Nucleus accumbens (tissue), 56 donors: ENCODE measurements at regions not wholly inside any gene's neighbourhood (a gene's known extent, or its start where the extent isn't known, plus 50 kb on each side); places are given as distances from the start of the nearest gene placed in this dataset.

ENCODE experiments used
- DNase-seq, 56 donors: peaks; one replicate each; lab custom pipeline; 2025; lab: John Stamatoyannopoulos, UW

- no peak for DNase-seq
Observed at GRCh38 chr5:71862507-71863060, 143.5 kb downstream of the CARTPT start.

DNA sequence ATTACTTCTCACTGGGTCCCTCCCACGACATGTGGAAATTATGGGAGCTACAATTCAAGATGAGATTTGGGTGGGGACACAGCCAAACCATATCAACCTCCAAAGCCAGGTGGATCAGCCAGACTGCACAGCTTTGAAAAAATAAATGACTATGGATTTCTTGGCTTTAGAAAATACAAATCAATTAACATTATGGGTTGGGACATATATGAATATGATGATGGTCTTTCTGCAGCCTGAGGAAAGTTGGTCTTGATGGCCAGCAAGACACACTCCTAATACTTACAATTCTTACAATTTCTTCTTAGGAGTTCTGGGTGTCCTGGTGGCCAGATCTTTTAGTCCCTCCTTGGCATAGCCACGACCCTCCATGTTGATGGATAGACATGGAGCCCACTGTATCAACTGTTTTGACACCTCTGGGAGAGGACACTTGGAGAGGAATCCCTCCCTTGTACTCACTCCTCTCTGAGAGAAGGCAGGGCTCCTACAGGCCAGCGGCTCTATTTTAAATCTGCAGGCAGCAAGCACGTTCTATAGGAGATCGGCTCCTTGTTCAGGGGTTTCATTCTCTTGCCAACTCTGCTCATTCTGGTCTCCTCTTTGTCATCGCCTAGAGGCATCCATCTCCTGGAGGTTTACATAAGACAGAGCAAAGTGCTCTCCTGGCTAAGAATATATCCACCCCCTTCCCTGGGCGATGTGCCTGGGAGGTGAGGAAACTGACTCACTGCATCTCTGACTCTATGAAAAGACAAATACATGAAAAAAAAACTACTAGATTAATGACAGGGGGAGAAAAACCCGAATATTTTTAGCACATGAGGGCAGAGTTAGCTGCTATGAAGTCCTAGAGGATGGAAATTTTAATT is 145.9 kb downstream of the CARTPT start:
- peak in 35 of 56 donors; percentile 1 to 75 (median 23) for DNase-seq

DNA sequence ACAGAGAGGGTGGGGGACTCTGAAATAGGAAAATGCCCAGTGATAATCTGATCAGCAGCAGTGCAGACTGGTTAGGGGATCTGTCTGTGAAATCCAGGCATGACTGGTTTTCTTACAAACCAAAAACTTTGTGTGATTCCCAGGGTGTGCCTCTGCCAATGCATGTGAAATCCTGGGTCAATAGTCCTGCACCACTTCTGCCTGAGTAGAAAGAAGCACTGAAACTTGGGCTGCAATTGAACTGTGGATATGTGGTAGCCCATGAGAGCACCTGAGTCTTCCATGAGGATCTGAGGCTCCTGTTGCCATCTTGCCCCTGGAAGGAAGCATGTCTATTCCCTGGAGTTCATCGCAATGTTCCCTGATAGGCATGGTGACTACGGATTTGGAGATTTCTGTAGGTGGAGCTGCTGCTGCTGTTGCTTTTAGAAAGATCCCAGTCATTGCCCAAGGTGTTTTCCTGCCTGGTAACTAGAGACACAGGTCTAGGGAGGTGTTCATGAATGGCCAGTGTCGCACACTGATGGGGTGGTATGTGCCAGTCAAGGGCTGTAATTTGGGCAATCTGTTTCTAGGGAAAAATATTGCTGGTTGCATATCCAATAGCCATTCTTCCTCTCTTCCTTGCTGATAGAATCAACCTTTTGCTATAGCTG is 146.7 kb downstream of the CARTPT start:
- peak in 2 of 56 donors; percentile 16 to 27 for DNase-seq

GRCh38 chr5:71872311-71872864 is 153.3 kb downstream of the CARTPT start:
- DNase-seq, result no peak

DNA sequence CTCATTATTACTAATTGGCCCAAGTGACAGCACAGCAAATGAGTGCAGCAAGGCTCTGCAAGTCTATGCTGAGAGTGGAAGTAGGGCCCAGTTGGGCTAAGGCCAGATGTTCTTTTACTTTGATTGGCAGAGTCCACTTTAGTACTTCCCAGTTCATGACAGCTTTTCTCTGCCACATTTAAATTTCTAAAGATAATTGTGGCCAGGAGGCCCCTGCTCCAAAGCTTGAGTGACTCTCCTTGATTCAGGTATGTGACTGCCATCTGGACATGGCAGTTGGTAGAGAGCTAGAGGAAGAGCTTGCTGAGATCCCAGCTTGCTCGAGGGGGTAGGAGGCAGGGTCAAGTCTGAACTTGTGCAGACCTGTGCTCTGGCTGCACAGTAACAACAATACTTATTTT is 154.1 kb downstream of the CARTPT start:
- no peak for DNase-seq

DNA sequence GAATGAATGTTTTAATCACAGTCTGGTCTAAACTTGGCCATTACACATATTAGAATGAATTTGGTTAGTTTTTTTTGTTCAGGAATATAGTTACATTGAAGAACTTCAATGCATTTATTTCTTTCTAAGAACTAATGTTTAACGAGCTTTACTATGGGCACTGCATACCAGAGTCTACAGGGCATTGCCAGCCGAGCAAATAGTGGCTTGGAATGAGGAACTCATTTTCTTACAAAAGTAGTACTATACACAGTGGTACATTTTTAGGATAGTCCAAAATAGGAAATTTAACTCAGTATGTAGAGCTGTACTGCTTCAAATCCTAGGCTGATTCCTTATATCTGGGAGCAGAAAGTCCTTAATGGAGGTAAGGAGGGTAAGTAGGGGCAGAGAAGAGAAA is 155.4 kb downstream of the CARTPT start:
- DNase-seq, result no peak

DNA sequence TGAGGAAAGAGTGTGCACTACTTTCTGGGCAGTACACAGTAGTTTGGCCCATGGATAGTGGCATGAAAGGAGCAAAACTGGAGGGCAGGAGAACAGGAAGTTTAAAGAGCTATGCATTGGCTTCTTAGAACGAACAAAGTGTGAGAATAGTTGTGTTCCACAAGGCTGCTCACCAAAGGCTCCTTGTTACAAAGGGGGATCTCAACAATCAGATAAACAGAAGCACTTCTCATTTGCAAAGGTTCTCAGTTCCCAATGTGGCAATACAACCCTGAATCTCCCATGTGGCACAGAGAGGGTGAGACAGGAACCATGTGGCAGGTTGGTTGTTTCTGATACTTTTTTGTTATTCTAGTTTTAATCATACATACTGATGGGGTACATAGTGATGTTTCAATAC is 158.4 kb downstream of the CARTPT start:
- no peak for DNase-seq

DNA sequence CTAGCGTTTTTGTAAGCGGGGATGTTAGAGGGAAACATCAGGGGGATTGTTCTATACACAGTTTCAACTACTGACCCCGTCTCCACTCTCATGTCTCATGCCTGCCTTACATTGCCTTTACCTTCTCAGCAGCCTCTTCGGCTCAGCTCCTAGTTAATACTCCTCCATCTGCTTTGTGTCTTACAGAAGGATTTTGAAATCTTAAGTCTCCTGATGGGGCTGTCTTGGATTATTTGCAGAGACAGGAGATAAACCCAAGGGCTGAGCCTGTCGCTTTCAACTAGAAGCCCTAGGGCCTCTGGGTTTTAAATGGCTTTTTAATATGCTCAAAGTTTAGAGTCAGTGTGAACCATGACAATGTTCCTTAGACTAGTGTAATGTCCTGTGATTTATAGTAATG is 161.5 kb downstream of the CARTPT start:
- DNase-seq, result no peak

- DNase-seq, result no peak
Observed at GRCh38 chr5:71882826-71883741, 164.0 kb downstream of the CARTPT start.

- DNase-seq, result no peak
Observed at GRCh38 chr5:71883742-71884103, 164.6 kb downstream of the CARTPT start.

- no peak for DNase-seq
Observed at GRCh38 chr5:71884926-71885325, 165.9 kb downstream of the CARTPT start.

- DNase-seq, result no peak
Observed at GRCh38 chr5:71886406-71886805, 167.3 kb downstream of the CARTPT start.

DNA sequence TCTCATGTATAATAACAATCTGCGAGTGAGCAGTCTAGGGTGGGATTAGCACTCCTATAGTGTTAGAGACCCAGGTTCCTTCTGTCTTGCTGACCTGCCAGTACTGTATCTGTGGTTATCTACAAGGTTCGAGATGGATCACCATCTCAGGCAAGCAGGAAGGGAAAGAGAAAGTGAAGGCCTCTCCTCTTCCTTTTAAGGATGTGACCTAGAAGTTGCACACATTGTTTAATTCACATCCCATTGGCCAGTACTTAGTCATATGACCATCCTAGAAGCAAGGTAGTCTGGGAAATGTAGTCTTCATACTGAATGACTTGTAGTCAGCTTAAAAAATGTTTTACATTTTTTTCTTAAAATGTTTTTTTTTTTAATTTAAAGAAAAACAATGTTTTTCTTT is 168.6 kb downstream of the CARTPT start:
- no peak for DNase-seq

DNA sequence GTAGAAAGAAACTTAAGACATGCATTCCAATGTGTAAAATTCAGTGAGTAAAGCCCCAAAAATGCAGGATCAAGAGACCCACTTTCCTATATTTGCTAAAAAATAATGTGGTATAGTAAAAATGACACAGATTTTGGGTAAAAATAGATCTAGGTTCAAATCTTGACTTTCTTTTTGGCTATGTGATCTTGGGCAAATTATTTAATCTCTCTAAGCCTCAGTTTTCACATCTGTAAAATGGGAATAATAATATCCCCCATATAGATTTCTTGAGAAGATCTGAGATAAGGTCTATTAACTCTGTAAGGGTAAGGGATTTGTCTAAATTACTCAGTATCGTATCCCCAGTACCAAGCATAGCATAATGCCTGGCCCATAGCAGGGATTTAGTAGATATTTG is 172.3 kb downstream of the CARTPT start:
- DNase-seq, result no peak

GRCh38 chr5:71891856-71892255 is 172.8 kb downstream of the CARTPT start:
- DNase-seq, result no peak

DNA sequence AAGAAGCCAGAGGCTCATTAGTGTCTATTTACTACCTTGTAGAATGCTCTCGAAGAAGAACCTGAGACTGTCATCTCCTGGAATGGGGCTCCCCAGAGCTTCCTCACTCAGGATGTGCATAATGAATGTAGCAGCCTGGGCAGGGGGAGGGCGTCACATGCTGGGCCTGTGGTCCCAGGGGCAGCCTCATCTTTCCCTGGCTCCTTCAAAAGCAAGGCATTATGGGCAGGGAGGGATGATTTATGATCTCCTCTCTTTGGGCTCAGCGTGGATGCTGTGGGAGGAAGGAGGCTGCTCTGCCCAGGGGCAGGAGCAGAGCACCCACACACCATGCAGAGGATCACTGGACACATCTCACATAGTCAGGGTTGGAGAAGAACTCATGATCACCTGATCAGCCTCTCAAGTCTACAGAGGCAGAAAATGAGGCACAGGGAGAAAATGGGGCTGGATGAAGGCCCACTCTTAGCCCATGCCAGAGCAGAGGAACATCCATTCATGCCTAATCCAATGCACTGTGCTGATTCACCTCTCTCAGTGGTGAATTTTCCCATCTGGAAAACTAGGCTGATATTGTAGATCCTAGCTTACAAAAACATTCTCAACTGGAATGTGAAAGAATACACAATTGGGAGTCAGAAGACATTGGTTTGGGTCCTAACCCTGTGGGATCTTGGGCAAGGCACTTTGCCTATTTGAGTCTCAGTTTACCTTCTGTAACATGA is 173.7 kb downstream of the CARTPT start:
- no peak for DNase-seq

DNA sequence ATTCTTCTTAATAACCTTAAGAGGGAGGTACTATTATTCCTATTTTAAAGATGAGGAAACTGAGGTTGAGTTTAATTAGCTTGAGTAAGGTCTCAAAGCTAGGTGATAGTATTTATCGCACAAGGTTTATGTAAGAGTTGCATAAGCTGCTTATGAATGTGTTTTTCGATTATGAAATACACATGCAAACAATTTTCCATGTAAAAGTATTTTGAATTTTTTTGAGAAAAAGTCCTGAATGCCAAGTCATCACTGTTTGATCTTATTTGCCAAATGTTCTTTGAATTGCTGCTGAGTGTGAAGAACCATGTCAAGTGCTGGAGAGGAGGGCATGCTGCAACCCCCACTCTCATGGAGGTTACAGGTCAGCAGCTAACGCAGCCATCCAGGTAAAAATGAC is 174.4 kb downstream of the CARTPT start:
- DNase-seq, result no peak

DNA sequence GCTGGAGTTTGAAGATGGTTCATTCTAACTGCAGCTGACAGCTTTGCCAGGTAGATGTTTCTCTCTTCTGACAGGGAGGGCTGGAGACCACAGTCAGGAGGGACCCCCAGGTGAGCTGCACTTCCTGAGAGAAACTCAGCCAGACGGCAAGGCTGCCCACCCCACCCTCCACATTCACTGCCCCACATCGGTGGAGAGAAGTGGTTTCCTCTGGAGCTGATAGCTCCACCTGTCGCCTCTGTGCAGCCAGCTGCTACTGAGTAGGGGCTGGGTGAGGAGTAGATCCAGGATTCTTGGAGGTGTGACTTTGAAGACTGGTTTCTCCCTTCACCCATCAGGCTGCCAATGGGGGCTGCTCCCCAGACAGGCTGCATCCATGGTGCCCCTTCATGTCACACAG is 175.0 kb downstream of the CARTPT start:
- DNase-seq, result no peak

DNA sequence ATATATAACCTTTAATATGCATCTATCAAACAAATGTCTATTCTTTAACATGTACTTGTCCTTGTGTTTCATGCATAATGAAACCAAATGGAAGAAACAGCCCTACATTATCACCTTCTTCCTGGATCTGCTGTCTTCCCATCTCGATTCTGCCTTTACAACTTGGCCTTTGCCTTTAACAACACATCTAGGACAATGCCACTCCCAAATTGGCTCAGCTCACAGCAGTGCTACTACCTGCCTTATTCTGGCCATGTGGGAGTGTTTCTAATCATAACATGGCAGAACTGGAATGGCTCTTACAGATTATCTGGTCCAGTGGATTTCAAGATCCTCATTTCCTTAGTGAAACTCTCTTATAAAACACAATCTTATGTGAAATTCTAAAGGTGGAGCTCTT is 176.5 kb downstream of the CARTPT start:
- no peak for DNase-seq

DNA sequence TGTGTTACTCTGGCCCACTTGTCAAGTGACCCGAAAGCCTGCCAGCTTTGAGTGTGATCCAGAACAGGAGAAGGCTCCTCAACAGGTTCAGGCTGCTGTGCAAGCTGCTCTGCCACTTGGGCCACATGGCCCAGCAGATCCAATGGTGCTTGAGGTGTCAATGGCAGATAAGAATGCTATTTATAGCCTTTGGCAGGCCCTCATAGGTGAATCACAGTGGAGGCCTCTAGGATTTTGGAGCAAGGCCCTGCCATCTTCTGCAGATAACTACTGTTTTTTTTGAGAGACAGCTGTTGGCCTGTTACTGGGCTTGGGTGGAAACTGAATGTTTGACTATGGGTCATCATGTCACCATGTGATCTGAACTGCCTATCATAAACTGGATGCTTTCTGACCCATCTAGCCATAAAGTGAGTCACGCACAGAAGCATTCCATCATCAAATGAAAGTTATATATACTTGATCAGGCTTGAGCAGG is 180.8 kb downstream of the CARTPT start:
- no peak for DNase-seq
